ENCODE measurements at regions not wholly inside any gene's neighbourhood (a gene's known extent, or its start where the extent isn't known, plus 50 kb on each side); places are given as distances from the start of the nearest gene placed in this dataset.
A peak's percentile ranks its signal among the peaks of the same experiment; 100 is the strongest.

- no peaks in the 10 kb centered on the region for H3K27me3 ChIP-seq
- in situ Hi-C loops (cut with MboI; ENCODE audit: low pct_ligation_motif_present in 1 of 4, low pct_unique_long_range_greater_than_20kb in 1 of 4, low sequenced_read_pairs in 3 of 4), result no loop called here
- H3K27ac ChIP-seq, result peak overlapping the region in 2 of 4 donors; percentile 9 to 37
- peak in 2 of 3 donors; percentile 14 to 26 for TF ChIP-seq POLR2AphosphoS5 (IDR thresholded peaks at IDR 0.05)
- no peak for TF ChIP-seq EP300 (IDR thresholded peaks at IDR 0.05; ENCODE audit: low read depth)
- WGBS, 2 donors (ENCODE audit: low coverage in 1 of 2), result 54 to 89% methylated on average over 1 of the region's 1 CpG
- no peaks in the 10 kb centered on the region for H3K9me3 ChIP-seq
- DNase-seq, result no peak
- intact Hi-C loops (cut with DNase I; ENCODE audit: low total_unique reads), result no loop called here
- H3K36me3 ChIP-seq, result no peaks in the 10 kb centered on the region
- no peak overlapping the region for H3K4me3 ChIP-seq
- H3K4me1 ChIP-seq, result no peaks in the 10 kb centered on the region
Observed at GRCh38 chr19:31583148-31583547, 233.9 kb upstream of the TSHZ3 start.

DNA sequence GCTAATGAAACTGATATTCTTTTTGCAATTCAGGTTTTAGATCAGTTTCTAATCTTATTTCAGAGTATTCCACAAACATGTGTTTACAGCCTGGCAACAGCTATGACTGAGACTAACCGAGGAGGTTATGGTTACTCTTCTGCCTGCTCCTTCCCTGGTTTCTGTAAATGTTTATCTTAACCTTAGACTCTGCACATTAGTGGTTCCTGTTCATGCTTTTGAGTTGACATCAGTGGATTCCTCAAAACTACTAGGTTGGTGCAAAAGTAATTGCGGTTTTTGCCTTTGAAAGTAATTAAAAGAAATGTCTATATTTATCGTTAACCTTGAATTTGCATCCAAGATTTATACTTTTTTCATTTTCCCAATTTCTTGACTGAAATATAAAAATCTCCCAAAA lies 237.0 kb upstream of the TSHZ3 start:
- intact Hi-C loops (cut with DNase I; ENCODE audit: low total_unique reads), result no loop called here
- in situ Hi-C loops (cut with MboI; ENCODE audit: low pct_ligation_motif_present in 1 of 4, low pct_unique_long_range_greater_than_20kb in 1 of 4, low sequenced_read_pairs in 3 of 4), result no loop called here
- no peak for TF ChIP-seq POLR2A (IDR thresholded peaks at IDR 0.05)
- TF ChIP-seq, protein P1, sequence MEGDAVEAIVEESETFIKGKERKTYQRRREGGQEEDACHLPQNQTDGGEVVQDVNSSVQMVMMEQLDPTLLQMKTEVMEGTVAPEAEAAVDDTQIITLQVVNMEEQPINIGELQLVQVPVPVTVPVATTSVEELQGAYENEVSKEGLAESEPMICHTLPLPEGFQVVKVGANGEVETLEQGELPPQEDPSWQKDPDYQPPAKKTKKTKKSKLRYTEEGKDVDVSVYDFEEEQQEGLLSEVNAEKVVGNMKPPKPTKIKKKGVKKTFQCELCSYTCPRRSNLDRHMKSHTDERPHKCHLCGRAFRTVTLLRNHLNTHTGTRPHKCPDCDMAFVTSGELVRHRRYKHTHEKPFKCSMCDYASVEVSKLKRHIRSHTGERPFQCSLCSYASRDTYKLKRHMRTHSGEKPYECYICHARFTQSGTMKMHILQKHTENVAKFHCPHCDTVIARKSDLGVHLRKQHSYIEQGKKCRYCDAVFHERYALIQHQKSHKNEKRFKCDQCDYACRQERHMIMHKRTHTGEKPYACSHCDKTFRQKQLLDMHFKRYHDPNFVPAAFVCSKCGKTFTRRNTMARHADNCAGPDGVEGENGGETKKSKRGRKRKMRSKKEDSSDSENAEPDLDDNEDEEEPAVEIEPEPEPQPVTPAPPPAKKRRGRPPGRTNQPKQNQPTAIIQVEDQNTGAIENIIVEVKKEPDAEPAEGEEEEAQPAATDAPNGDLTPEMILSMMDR (IDR thresholded peaks at IDR 0.05), result no peak
- TF ChIP-seq POLR2AphosphoS5 (IDR thresholded peaks at IDR 0.05), result no peak
- TF ChIP-seq EP300 (IDR thresholded peaks at IDR 0.05; ENCODE audit: low read depth), result no peak
- Histone ChIP-seq H3K36me3 (no peaks in the 10 kb centered on the region), H3K4me1 (no peaks in the 10 kb centered on the region), H3K9me3 (no peaks in the 10 kb centered on the region), H3K4me3 (no peak overlapping the region), H3K27me3 (no peaks in the 10 kb centered on the region), H3K27ac (no peak overlapping the region)
- WGBS, 2 donors (ENCODE audit: low coverage in 1 of 2), result 48 to 54% methylated on average over 3 of the region's 3 CpGs
- DNase-seq, result no peak

DNA sequence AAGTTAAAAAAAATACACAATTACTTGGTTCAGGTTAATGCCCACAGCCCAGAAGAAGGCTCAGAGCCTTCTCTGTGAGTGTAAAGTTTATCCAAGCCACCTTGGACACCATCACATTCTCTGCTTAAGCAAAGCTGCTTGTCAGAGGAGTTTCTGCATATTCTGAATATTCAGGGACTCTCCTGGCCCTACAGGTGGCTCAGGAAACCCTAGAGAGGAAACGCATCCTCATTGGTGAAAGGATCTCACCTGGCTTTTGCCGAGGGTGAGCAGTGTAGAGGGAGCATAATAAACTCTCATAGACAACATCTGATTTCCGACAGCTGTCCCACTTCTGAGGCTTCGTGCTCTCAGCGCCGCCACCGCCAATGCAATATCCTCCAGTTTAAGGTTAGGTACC lies 239.9 kb upstream of the TSHZ3 start:
- Histone ChIP-seq H3K27me3 (no peaks in the 10 kb centered on the region), H3K9me3 (no peaks in the 10 kb centered on the region), H3K4me1 (no peaks in the 10 kb centered on the region), H3K36me3 (no peaks in the 10 kb centered on the region), H3K27ac (no peak overlapping the region), H3K4me3 (no peak overlapping the region)
- in situ Hi-C loops (cut with MboI; ENCODE audit: low pct_ligation_motif_present in 1 of 4, low pct_unique_long_range_greater_than_20kb in 1 of 4, low sequenced_read_pairs in 3 of 4) (no loop called here), intact Hi-C loops (cut with DNase I; ENCODE audit: low total_unique reads) (no loop called here)
- 70% methylated on average over 7 of the region's 7 CpGs; no CpG with 5 or more reads in 1 of the 2 donors for WGBS, 2 donors (ENCODE audit: low coverage in 1 of 2)
- no peak for DNase-seq
- TF ChIP-seq EP300 (IDR thresholded peaks at IDR 0.05; ENCODE audit: low read depth), result no peak
- TF ChIP-seq POLR2AphosphoS5 (IDR thresholded peaks at IDR 0.05), result no peak
- TF ChIP-seq, protein P1 (IDR thresholded peaks at IDR 0.05), result no peak
- no peak for TF ChIP-seq POLR2A (IDR thresholded peaks at IDR 0.05)

GRCh38 chr19:31591258-31591657 lies 242.0 kb upstream of the TSHZ3 start:
- Histone ChIP-seq H3K27ac (no peak overlapping the region), H3K4me3 (no peak overlapping the region), H3K4me1 (no peaks in the 10 kb centered on the region), H3K9me3 (no peaks in the 10 kb centered on the region), H3K27me3 (no peaks in the 10 kb centered on the region), H3K36me3 (no peaks in the 10 kb centered on the region)
- 100% methylated on average over 1 of the region's 1 CpG; no CpG with 5 or more reads in 1 of the 2 donors for WGBS, 2 donors (ENCODE audit: low coverage in 1 of 2)
- intact Hi-C loops (cut with DNase I; ENCODE audit: low total_unique reads), result no loop called here
- DNase-seq, result no peak
- in situ Hi-C loops (cut with MboI; ENCODE audit: low pct_ligation_motif_present in 1 of 4, low pct_unique_long_range_greater_than_20kb in 1 of 4, low sequenced_read_pairs in 3 of 4), result no loop called here
- no peak for TF ChIP-seq POLR2A (IDR thresholded peaks at IDR 0.05)
- TF ChIP-seq, protein P1 (IDR thresholded peaks at IDR 0.05), result no peak
- no peak for TF ChIP-seq POLR2AphosphoS5 (IDR thresholded peaks at IDR 0.05)
- no peak for TF ChIP-seq EP300 (IDR thresholded peaks at IDR 0.05; ENCODE audit: low read depth)

DNA sequence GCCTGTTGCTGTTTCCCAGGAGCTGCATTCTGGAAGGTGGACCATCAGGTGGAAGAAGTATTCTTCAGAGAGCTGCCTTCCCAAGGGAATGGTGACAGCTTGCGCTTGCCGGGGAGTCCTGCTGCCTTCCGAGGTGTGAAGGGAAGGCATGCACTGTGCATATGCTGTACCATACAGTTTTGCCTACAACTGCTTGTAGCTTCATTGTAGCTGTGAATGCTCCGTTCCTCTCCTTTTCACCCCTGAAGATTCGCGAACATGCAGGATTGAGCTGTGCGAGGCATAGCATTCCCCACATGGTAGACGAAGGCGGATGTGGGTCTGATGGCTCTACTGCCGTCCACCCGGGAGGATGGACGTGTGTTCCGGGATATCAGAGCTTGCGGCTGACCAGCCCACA lies 243.2 kb upstream of the TSHZ3 start:
- 89% methylated on average over 14 of the region's 14 CpGs; no CpG with 5 or more reads in 1 of the 2 donors for WGBS, 2 donors (ENCODE audit: low coverage in 1 of 2)
- H3K36me3 ChIP-seq, result no peaks in the 10 kb centered on the region
- intact Hi-C loops (cut with DNase I; ENCODE audit: low total_unique reads) (no loop called here), in situ Hi-C loops (cut with MboI; ENCODE audit: low pct_ligation_motif_present in 1 of 4, low pct_unique_long_range_greater_than_20kb in 1 of 4, low sequenced_read_pairs in 3 of 4) (no loop called here)
- H3K4me1 ChIP-seq, result no peaks in the 10 kb centered on the region
- H3K9me3 ChIP-seq, result no peaks in the 10 kb centered on the region
- no peak overlapping the region for H3K27ac ChIP-seq
- H3K4me3 ChIP-seq, result no peak overlapping the region
- TF ChIP-seq EP300 (IDR thresholded peaks at IDR 0.05; ENCODE audit: low read depth), result no peak
- TF ChIP-seq, protein P1 (IDR thresholded peaks at IDR 0.05), result no peak
- no peak for TF ChIP-seq POLR2AphosphoS5 (IDR thresholded peaks at IDR 0.05)
- no peak for TF ChIP-seq POLR2A (IDR thresholded peaks at IDR 0.05)
- DNase-seq, result no peak
- H3K27me3 ChIP-seq, result no peaks in the 10 kb centered on the region

Data from transverse colon (tissue), 4 donors.